MM.1S (cell line): ENCODE measurements at regions not wholly inside any gene's neighbourhood (a gene's known extent, or its start where the extent isn't known, plus 50 kb on each side); places are given as distances from the start of the nearest gene placed in this dataset.

Experiments used
- DNase-seq: peaks from one replicate; pipeline ENCODE4 v3.0.0-alpha.2; 2015
- H2AFZ ChIP-seq: fragments of 300-600 bp; sonication (generic); 2 replicates; pipeline ENCODE4 v1.6.0; 2016; ENCODE audit warnings: antibody characterized with exemption, low read length
- H3F3A ChIP-seq: fragments of 300-600 bp; sonication (generic); 2 replicates; pipeline ENCODE4 v1.6.1; 2016; ENCODE audit warnings: mild to moderate bottlenecking, antibody characterized with exemption, low read length, moderate library complexity, mixed read lengths; ENCODE audit not compliant: insufficient read depth
- H3K27ac ChIP-seq: fragments of 300-600 bp; sonication (generic); 2 replicates; pipeline ENCODE4 v1.5.1; 2016; ENCODE audit warnings: mild to moderate bottlenecking, low read length
- H3K27me3 ChIP-seq: fragments of 300-600 bp; sonication (generic); replicated peaks from 2 replicates; pipeline ENCODE4 v1.6.0; 2016; ENCODE audit warnings: low read length; ENCODE audit not compliant: insufficient read depth
- H3K36me3 ChIP-seq: fragments of 300-600 bp; sonication (generic); replicated peaks from 2 replicates; pipeline ENCODE4 v1.6.1; 2016; ENCODE audit warnings: mild to moderate bottlenecking, low read length, mixed read lengths; ENCODE audit not compliant: insufficient read depth
- H3K4me1 ChIP-seq: fragments of 300-600 bp; sonication (generic); 2 replicates; pipeline ENCODE4 v1.6.1; 2016; ENCODE audit warnings: low read length, mixed read lengths
- H3K4me2 ChIP-seq: fragments of 300-600 bp; sonication (generic); 2 replicates; pipeline ENCODE4 v1.6.0; 2016; ENCODE audit warnings: low read depth, low read length
- H3K4me3 ChIP-seq: fragments of 300-600 bp; sonication (generic); 2 replicates; pipeline ENCODE4 v1.5.1; 2016; ENCODE audit warnings: low read length, mixed read lengths
- H3K79me2 ChIP-seq: fragments of 300-600 bp; sonication (generic); 2 replicates; pipeline ENCODE4 v1.6.1; 2016; ENCODE audit warnings: mixed run types, low read length, mixed read lengths
- H3K9ac ChIP-seq: fragments of 300-600 bp; sonication (generic); 2 replicates; pipeline ENCODE4 v1.6.1; 2016; ENCODE audit warnings: low read length, mixed read lengths
- H3K9me2 ChIP-seq: fragments of 300-600 bp; sonication (generic); replicated peaks from 2 replicates; pipeline ENCODE4 v1.6.1; 2016; ENCODE audit warnings: mild to moderate bottlenecking, low read length, mixed read lengths; ENCODE audit not compliant: insufficient read depth
- H3K9me3 ChIP-seq: fragments of 300-600 bp; sonication (generic); replicated peaks from 2 replicates; pipeline ENCODE4 v1.6.1; 2016; ENCODE audit warnings: mild to moderate bottlenecking, low read length, mixed read lengths; ENCODE audit not compliant: insufficient read depth
- H4K20me1 ChIP-seq: fragments of 300-600 bp; sonication (generic); 2 replicates; pipeline ENCODE4 v1.6.1; 2016; ENCODE audit warnings: mild to moderate bottlenecking, low read length, moderate library complexity, mixed read lengths; ENCODE audit not compliant: insufficient read depth
- EZH2 ChIP-seq: fragments of 300-600 bp; sonication (generic); optimal IDR thresholded peaks from 2 replicates; pipeline ENCODE3; 2017; ENCODE audit warnings: low read depth, mild to moderate bottlenecking, antibody characterized with exemption, low read length, mixed read lengths
- EZH2phosphoT487 ChIP-seq: fragments of 300-600 bp; sonication (generic); IDR thresholded peaks from 2 replicates; pipeline ENCODE4 v1.6.1; 2018; ENCODE audit warnings: antibody characterized with exemption, low read length
- TF ChIP-seq, protein P1 (sequence below): fragments of 300-600 bp; sonication (generic); IDR thresholded peaks from 2 replicates; pipeline ENCODE4 v1.5.1; 2016; ENCODE audit warnings: antibody characterized with exemption, low read length, mixed read lengths

DNA sequence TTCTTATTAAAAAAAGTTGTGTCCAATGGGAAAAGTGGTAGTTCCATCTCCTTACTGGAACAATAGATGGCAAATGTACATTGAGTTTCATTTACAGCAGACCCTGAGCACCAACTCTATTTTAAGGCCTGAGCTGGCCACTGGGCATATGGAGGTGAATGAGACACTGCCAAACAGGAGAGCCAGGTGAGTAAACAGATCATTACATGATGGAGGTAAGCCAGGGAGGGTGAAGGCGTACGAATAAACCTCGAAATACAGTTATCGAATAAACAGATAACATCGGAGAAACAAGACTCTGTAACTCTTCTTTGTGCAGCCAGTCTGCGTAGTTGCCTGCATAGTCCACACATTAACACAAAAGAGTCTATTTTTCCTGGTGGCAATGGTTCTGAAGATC lies 446.4 kb upstream of the KLF4 start:
- no peaks in the 10 kb centered on the region for H3K9me2 ChIP-seq
- H2AFZ ChIP-seq: no peak overlapping the region
- H3K9ac ChIP-seq: no peak overlapping the region
- H3K4me3 ChIP-seq: no peak overlapping the region
- H3K4me2 ChIP-seq: no peak overlapping the region
- H3K27me3 ChIP-seq: no peaks in the 10 kb centered on the region
- no peaks in the 10 kb centered on the region for H3K9me3 ChIP-seq
- no peak for DNase-seq
- no peaks in the 10 kb centered on the region for H4K20me1 ChIP-seq
- H3K36me3 ChIP-seq: no peaks in the 10 kb centered on the region
- no peak overlapping the region for H3K27ac ChIP-seq
- H3K4me1 ChIP-seq: no peaks in the 10 kb centered on the region
- no peaks in the 10 kb centered on the region for H3F3A ChIP-seq
- TF ChIP-seq, protein P1, sequence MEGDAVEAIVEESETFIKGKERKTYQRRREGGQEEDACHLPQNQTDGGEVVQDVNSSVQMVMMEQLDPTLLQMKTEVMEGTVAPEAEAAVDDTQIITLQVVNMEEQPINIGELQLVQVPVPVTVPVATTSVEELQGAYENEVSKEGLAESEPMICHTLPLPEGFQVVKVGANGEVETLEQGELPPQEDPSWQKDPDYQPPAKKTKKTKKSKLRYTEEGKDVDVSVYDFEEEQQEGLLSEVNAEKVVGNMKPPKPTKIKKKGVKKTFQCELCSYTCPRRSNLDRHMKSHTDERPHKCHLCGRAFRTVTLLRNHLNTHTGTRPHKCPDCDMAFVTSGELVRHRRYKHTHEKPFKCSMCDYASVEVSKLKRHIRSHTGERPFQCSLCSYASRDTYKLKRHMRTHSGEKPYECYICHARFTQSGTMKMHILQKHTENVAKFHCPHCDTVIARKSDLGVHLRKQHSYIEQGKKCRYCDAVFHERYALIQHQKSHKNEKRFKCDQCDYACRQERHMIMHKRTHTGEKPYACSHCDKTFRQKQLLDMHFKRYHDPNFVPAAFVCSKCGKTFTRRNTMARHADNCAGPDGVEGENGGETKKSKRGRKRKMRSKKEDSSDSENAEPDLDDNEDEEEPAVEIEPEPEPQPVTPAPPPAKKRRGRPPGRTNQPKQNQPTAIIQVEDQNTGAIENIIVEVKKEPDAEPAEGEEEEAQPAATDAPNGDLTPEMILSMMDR: no peak
- TF ChIP-seq EZH2phosphoT487: no peak
- no peaks in the 10 kb centered on the region for H3K79me2 ChIP-seq

DNA sequence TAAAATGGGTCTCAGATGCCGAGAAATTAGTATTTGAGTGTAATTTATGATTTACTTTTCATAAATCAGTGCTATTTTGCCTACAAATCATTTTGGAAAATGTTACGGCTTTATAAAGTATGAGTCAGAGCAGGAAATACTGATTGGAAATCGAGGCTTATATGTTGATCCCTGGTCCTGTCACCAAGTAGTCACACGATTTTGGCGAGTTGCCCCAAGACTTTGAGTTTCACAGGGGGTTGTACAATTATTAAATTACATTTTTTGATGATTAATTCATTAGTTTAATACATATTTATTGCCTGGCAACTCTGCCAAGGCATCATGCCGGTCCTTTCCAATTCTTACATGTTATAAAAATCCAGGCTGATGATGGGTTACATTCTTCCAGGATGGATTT lies 443.9 kb upstream of the KLF4 start:
- no peaks in the 10 kb centered on the region for H3K4me1 ChIP-seq
- no peaks in the 10 kb centered on the region for H4K20me1 ChIP-seq
- TF ChIP-seq, protein P1: no peak
- TF ChIP-seq EZH2 (no peak), EZH2phosphoT487 (no peak)
- H3K9me2 ChIP-seq: no peaks in the 10 kb centered on the region
- no peak for DNase-seq
- no peak overlapping the region for H3K9ac ChIP-seq
- H2AFZ ChIP-seq: no peak overlapping the region
- no peak overlapping the region for H3K4me3 ChIP-seq
- H3K79me2 ChIP-seq: no peaks in the 10 kb centered on the region
- no peaks in the 10 kb centered on the region for H3K9me3 ChIP-seq
- H3F3A ChIP-seq: no peaks in the 10 kb centered on the region
- H3K27me3 ChIP-seq: no peaks in the 10 kb centered on the region
- H3K36me3 ChIP-seq: no peaks in the 10 kb centered on the region
- no peak overlapping the region for H3K4me2 ChIP-seq
- H3K27ac ChIP-seq: no peak overlapping the region

DNA sequence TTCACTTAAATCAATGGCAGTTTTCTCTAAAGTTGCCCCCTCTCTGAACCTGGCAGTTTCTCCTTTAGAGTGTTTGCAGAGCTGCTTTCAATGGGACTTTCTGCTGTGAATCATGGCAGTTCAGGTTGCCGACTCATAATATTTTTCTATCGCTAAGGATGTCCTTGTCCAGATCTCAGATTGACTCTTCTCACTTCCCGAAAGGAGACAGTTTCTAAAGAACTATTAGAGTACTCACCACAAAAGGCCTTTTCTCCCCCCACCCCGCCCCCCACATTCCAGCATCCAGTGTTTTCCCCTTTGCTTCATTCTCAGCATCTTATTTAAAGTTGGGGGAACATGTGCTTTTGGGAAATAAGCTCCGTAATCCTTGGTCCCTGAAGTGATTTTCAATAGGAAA lies 443.5 kb upstream of the KLF4 start:
- no peak for TF ChIP-seq EZH2phosphoT487
- TF ChIP-seq EZH2: no peak
- TF ChIP-seq, protein P1: no peak
- H3K9ac ChIP-seq: no peak overlapping the region
- no peak overlapping the region for H3K4me3 ChIP-seq

More for the DNA sequence above, 443.5 kb upstream of the KLF4 start:
- no peak overlapping the region for H3K27ac ChIP-seq
- H3K4me2 ChIP-seq: no peak overlapping the region
- H3F3A ChIP-seq: no peaks in the 10 kb centered on the region
- no peak overlapping the region for H2AFZ ChIP-seq
- no peaks in the 10 kb centered on the region for H3K79me2 ChIP-seq
- no peaks in the 10 kb centered on the region for H3K9me2 ChIP-seq
- no peaks in the 10 kb centered on the region for H3K27me3 ChIP-seq
- no peaks in the 10 kb centered on the region for H3K4me1 ChIP-seq
- H4K20me1 ChIP-seq: no peaks in the 10 kb centered on the region
- H3K36me3 ChIP-seq: no peaks in the 10 kb centered on the region
- no peaks in the 10 kb centered on the region for H3K9me3 ChIP-seq
- DNase-seq: no peak
